Endothelial cell (in vitro differentiated cells): ENCODE measurements at regions not wholly inside any gene's neighbourhood (a gene's known extent, or its start where the extent isn't known, plus 50 kb on each side); places are given as distances from the start of the nearest gene placed in this dataset.

Experiments used
- DNase-seq: peaks from one replicate; pipeline ENCODE4 v3.0.0; 2021; ENCODE audit warnings: low spot score
- H3K27ac Mint-ChIP-seq: one replicate; pipeline ENCODE4 v1.8.0; 2021; ENCODE audit warnings: mixed read lengths, inconsistent platforms; ENCODE audit not compliant: unreplicated experiment
- H3K27me3 Mint-ChIP-seq: one replicate; pipeline ENCODE4 v1.8.0; 2021; ENCODE audit warnings: mild to moderate bottlenecking, moderate library complexity, mixed read lengths, inconsistent platforms; ENCODE audit not compliant: unreplicated experiment
- H3K36me3 Mint-ChIP-seq: one replicate; pipeline ENCODE4 v1.8.0; 2021; ENCODE audit warnings: mild to moderate bottlenecking, low read depth, mixed read lengths, inconsistent platforms; ENCODE audit not compliant: unreplicated experiment
- H3K4me1 Mint-ChIP-seq: one replicate; pipeline ENCODE4 v1.8.0; 2021; ENCODE audit warnings: mild to moderate bottlenecking, mixed read lengths, inconsistent platforms; ENCODE audit not compliant: unreplicated experiment
- H3K4me3 Mint-ChIP-seq: one replicate; pipeline ENCODE4 v1.8.0; 2021; ENCODE audit warnings: mild to moderate bottlenecking, mixed read lengths, inconsistent platforms; ENCODE audit not compliant: unreplicated experiment
- H3K9me3 Mint-ChIP-seq: one replicate; pipeline ENCODE4 v1.8.0; 2021; ENCODE audit warnings: mixed read lengths, inconsistent platforms; ENCODE audit not compliant: unreplicated experiment
- CTCF ChIP-seq: fragments of 200-600 bp; sonication (generic); IDR thresholded peaks from one replicate; pipeline ENCODE4 v1.5.0; 2021; ENCODE audit warnings: antibody characterized with exemption; ENCODE audit not compliant: unreplicated experiment

GRCh38 chr1:239700667-239701066 lies 314.3 kb downstream of the CHRM3 start:
- no peaks in the 10 kb centered on the region for H3K9me3 Mint-ChIP-seq
- no peaks in the 10 kb centered on the region for H3K27me3 Mint-ChIP-seq
- no peak for DNase-seq
- peaks cover 4% of the 10 kb centered on the region for H3K4me1 Mint-ChIP-seq
- H3K36me3 Mint-ChIP-seq = peaks cover 10% of the 10 kb centered on the region
- no peak for TF ChIP-seq CTCF
- H3K4me3 Mint-ChIP-seq = no peak overlapping the region
- H3K27ac Mint-ChIP-seq = no peak overlapping the region

GRCh38 chr1:239703075-239703474 lies 316.7 kb downstream of the CHRM3 start:
- Mint-ChIP-seq H3K9me3 (no peaks in the 10 kb centered on the region), H3K36me3 (peaks cover 5% of the 10 kb centered on the region), H3K4me3 (no peak overlapping the region), H3K27me3 (peaks cover 3% of the 10 kb centered on the region), H3K27ac (no peak overlapping the region), H3K4me1 (peaks cover 4% of the 10 kb centered on the region)
- no peak for DNase-seq
- no peak for TF ChIP-seq CTCF

- no peak for TF ChIP-seq CTCF
- Mint-ChIP-seq H3K27ac (no peak overlapping the region), H3K36me3 (peaks cover 4% of the 10 kb centered on the region)
Observed at GRCh38 chr1:239706245-239706892, 320.0 kb downstream of the CHRM3 start.

GRCh38 chr1:239707615-239708014 lies 321.2 kb downstream of the CHRM3 start:
- Mint-ChIP-seq H3K9me3 (no peaks in the 10 kb centered on the region), H3K4me1 (peaks cover 4% of the 10 kb centered on the region), H3K27me3 (peaks cover 3% of the 10 kb centered on the region), H3K4me3 (no peak overlapping the region), H3K27ac (no peak overlapping the region), H3K36me3 (no peaks in the 10 kb centered on the region)
- TF ChIP-seq CTCF = no peak
- DNase-seq = no peak

More at GRCh38 chr1:239706245-239706892, 320.0 kb downstream of the CHRM3 start:
- H3K4me3 Mint-ChIP-seq = no peak overlapping the region
- no peak for DNase-seq
- H3K9me3 Mint-ChIP-seq = no peaks in the 10 kb centered on the region
- peaks cover 4% of the 10 kb centered on the region for H3K4me1 Mint-ChIP-seq
- peaks cover 3% of the 10 kb centered on the region for H3K27me3 Mint-ChIP-seq

GRCh38 chr1:239708622-239709021 lies 322.3 kb downstream of the CHRM3 start:
- Mint-ChIP-seq H3K9me3 (no peaks in the 10 kb centered on the region), H3K27me3 (peaks cover 3% of the 10 kb centered on the region), H3K4me1 (no peaks in the 10 kb centered on the region)

More at GRCh38 chr1:239708622-239709021, 322.3 kb downstream of the CHRM3 start:
- no peak for DNase-seq
- Mint-ChIP-seq H3K27ac (no peak overlapping the region), H3K36me3 (no peaks in the 10 kb centered on the region), H3K4me3 (no peak overlapping the region)
- TF ChIP-seq CTCF = no peak
